AG04450 (cell line): ENCODE measurements at regions not wholly inside any gene's neighbourhood (a gene's known extent, or its start where the extent isn't known, plus 50 kb on each side); places are given as distances from the start of the nearest gene placed in this dataset.

ENCODE experiments used
- CTCF ChIA-PET: fragments of 300-600, 350-600 bp; formaldehyde crosslinking; extraction: SDS; loops from one replicate; lab custom pipeline; 2022; ENCODE audit warnings: antibody characterized with exemption, inconsistent platforms; lab: Charles Lee
- POLR2A ChIA-PET: fragments of 350-600 bp; formaldehyde crosslinking; extraction: SDS; loops from one replicate; lab custom pipeline; 2021; ENCODE audit warnings: antibody characterized with exemption, inconsistent platforms; lab: Yijun Ruan, JAX
- DNase-seq: peaks from one replicate; pipeline ENCODE4 v3.0.0-alpha.2; 2011; ENCODE audit warnings: low read depth, low spot score
- H3K27ac ChIP-seq: one replicate; pipeline ENCODE4 v1.5.1; 2012; ENCODE audit warnings: low read depth, low read length, control low read depth
- H3K27me3 ChIP-seq: one replicate; pipeline ENCODE4 v1.6.0; 2012; ENCODE audit warnings: low read length; ENCODE audit not compliant: control insufficient read depth, insufficient read depth
- H3K4me3 ChIP-seq: 2 replicates; pipeline ENCODE4 v1.5.1; 2011; ENCODE audit warnings: mild to moderate bottlenecking, low read depth, low read length, control low read depth
- H3K9me3 ChIP-seq: 2 replicates; pipeline ENCODE4 v1.5.1; 2012; ENCODE audit warnings: low read length; ENCODE audit not compliant: control insufficient read depth, insufficient read depth
- TF ChIP-seq, protein P1 (sequence below): IDR thresholded peaks from 2 replicates; pipeline ENCODE4 v1.5.1; 2011; ENCODE audit warnings: low read depth, low read length, control low read depth, inconsistent platforms

DNA sequence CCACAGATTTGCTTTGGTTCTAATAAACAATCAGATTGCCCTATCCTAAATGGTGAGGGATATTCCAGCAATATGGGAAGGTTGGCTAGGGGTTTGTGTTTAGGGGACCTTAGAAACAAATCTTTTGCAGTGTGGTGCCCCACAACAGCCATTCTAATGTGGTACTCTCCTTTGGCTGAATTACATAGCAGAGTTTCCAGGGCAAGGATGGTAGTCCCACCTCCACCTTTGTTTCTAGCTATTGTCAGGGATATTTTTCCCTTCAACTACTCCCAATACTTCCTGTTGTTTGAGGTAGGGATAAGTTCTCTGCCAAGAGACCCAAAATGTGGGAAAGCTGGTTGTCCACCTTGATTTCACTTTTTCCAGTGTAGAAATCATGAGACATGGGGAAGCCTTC lies 494.7 kb upstream of the CHORDC1 start:
- TF ChIP-seq, protein P1, sequence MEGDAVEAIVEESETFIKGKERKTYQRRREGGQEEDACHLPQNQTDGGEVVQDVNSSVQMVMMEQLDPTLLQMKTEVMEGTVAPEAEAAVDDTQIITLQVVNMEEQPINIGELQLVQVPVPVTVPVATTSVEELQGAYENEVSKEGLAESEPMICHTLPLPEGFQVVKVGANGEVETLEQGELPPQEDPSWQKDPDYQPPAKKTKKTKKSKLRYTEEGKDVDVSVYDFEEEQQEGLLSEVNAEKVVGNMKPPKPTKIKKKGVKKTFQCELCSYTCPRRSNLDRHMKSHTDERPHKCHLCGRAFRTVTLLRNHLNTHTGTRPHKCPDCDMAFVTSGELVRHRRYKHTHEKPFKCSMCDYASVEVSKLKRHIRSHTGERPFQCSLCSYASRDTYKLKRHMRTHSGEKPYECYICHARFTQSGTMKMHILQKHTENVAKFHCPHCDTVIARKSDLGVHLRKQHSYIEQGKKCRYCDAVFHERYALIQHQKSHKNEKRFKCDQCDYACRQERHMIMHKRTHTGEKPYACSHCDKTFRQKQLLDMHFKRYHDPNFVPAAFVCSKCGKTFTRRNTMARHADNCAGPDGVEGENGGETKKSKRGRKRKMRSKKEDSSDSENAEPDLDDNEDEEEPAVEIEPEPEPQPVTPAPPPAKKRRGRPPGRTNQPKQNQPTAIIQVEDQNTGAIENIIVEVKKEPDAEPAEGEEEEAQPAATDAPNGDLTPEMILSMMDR, result no peak
- no peaks in the 10 kb centered on the region for H3K27me3 ChIP-seq
- DNase-seq, result no peak
- CTCF ChIA-PET, result no interaction called here
- POLR2A ChIA-PET, result no interaction called here
- no peak overlapping the region for H3K27ac ChIP-seq
- peaks cover 6% of the 10 kb centered on the region for H3K9me3 ChIP-seq
- no peak overlapping the region for H3K4me3 ChIP-seq

DNA sequence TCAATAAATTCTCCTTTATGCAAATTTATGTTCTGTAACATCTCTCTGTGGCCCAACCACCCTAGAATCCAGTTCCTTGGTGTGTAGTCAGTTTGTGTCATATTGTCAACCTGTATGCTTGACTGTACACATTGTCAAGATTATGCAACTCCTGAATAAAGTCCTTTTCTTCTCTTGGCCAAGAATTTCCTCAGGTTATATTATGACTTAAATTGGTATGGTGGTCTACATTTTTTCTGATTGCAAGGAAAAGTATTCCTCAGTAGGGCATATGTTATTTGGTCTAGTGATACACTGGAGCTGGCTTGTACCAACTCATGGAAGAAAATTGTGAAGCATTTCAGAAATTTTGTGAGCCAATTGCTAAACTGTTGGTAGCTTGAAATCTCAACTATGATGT lies 482.8 kb upstream of the CHORDC1 start:
- CTCF ChIA-PET, result no interaction called here
- no peak for DNase-seq
- TF ChIP-seq, protein P1, result no peak
- no peak overlapping the region for H3K4me3 ChIP-seq
- H3K27me3 ChIP-seq, result no peaks in the 10 kb centered on the region
- H3K9me3 ChIP-seq, result no peaks in the 10 kb centered on the region
- H3K27ac ChIP-seq, result no peak overlapping the region
- POLR2A ChIA-PET, result no interaction called here

DNA sequence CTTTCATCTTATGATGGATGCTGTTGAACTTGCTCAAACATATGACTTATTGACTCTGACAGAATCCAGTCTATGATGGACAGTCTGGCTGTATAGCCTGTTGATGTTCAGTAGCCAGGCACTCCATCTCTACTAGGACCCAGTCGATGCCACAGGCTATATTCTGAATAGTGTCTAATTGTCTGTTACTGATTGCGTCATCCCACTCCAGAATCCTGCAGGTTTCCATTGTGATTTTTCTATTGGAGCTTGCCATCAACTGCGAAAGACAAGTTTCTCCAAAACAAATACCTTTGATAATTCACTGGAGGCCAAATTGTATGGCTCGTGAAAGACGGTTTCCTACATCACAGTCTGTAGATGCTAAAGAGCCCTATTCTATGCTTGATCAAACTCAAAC lies 481.7 kb upstream of the CHORDC1 start:
- CTCF ChIA-PET, result no interaction called here

DNA sequence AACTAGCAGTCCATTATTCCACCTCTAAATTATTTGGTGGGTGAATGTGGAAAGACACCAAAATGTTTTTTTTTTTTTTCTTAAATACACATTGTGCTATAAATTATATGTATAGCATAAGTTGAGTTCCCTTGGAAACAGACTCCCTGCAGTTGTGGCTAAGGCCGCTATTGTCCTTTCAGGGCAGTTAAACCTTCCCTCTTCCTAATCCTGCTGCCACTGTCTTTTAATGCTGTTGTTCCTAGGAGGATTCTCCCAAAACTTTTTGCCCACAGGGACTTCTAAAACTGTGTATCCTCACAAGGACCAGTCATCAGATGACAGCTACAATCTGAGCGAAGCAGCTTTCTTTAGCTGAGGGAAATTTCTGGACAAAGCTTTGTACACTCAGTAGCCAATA lies 478.9 kb upstream of the CHORDC1 start:
- CTCF ChIA-PET, result no interaction called here

More for the DNA sequence above, 481.7 kb upstream of the CHORDC1 start:
- TF ChIP-seq, protein P1, result no peak
- no peaks in the 10 kb centered on the region for H3K9me3 ChIP-seq
- POLR2A ChIA-PET, result no interaction called here
- H3K4me3 ChIP-seq, result no peak overlapping the region
- no peaks in the 10 kb centered on the region for H3K27me3 ChIP-seq
- H3K27ac ChIP-seq, result no peak overlapping the region
- DNase-seq, result no peak

DNA sequence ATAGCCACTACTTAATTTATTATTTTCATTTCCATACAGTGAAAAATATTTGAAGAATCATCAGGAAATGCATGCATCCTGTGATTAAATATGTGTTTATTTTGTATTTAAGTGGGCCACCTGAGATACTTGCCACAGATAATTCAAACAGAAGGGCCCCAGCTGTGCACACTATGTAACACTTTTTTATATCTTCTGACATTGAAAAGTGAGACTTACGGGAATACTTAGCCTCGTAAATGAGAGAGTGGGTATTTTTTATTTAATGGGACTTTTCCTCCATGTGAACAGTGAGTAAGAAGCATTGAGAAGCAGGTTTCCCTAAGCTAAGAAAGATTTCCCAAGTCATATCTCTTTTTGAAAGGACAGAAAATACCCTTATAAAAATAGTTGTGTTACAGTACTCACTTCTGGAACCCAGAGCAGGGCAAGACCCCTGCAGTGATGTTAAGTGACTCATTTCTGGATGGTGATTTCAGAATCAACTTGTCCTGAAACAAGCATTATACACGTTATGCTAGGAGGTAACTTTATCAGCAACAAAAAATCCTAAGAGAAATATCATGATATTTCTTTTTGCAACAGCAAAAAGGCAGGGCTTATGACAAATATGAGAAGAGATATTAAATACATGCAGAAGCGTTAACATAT lies 478.1 kb upstream of the CHORDC1 start:
- no peak for DNase-seq
- POLR2A ChIA-PET, result no interaction called here
- Histone ChIP-seq H3K4me3 (no peak overlapping the region), H3K27me3 (no peaks in the 10 kb centered on the region), H3K9me3 (no peaks in the 10 kb centered on the region), H3K27ac (no peak overlapping the region)
- CTCF ChIA-PET, result no interaction called here
- TF ChIP-seq, protein P1, result no peak

More for the DNA sequence above, 478.9 kb upstream of the CHORDC1 start:
- TF ChIP-seq, protein P1, result no peak
- POLR2A ChIA-PET, result no interaction called here
- Histone ChIP-seq H3K27me3 (no peaks in the 10 kb centered on the region), H3K27ac (no peak overlapping the region), H3K9me3 (no peaks in the 10 kb centered on the region), H3K4me3 (no peak overlapping the region)
- DNase-seq, result no peak
